Neuronal stem cell (in vitro differentiated cells): ENCODE measurements at regions not wholly inside any gene's neighbourhood (a gene's known extent, or its start where the extent isn't known, plus 50 kb on each side); places are given as distances from the start of the nearest gene placed in this dataset.

ENCODE experiments used
- DNase-seq: peaks from one replicate; pipeline ENCODE4 v3.0.0-alpha.2; 2013; ENCODE audit warnings: low spot score
- H2AFZ ChIP-seq: one replicate; pipeline ENCODE4 v1.6.1; 2013; ENCODE audit warnings: mild to moderate bottlenecking, low read length, inconsistent platforms
- H2AK5ac ChIP-seq: 2 replicates; pipeline ENCODE4 v1.6.1; 2013; ENCODE audit warnings: low read depth, mild to moderate bottlenecking, inconsistent platforms, low read length, moderate library complexity, mixed read lengths
- H2BK120ac ChIP-seq: 2 replicates; pipeline ENCODE4 v1.6.1; 2013; ENCODE audit warnings: low read depth, mild to moderate bottlenecking, inconsistent platforms, low read length, moderate library complexity, mixed read lengths
- H2BK12ac ChIP-seq: one replicate; pipeline ENCODE4 v1.6.1; 2013; ENCODE audit warnings: low read length, inconsistent platforms
- H2BK15ac ChIP-seq: 2 replicates; pipeline ENCODE4 v1.6.1; 2013; ENCODE audit warnings: mild to moderate bottlenecking, low read length, inconsistent platforms, mixed read lengths
- H2BK5ac ChIP-seq: one replicate; pipeline ENCODE4 v1.6.1; 2013; ENCODE audit warnings: inconsistent platforms, mild to moderate bottlenecking, low read length, moderate library complexity
- H3K14ac ChIP-seq: one replicate; pipeline ENCODE4 v1.6.1; 2013; ENCODE audit warnings: low read length, inconsistent platforms
- H3K18ac ChIP-seq: 2 replicates; pipeline ENCODE4 v1.6.1; 2013; ENCODE audit warnings: low read length, inconsistent platforms
- H3K23ac ChIP-seq: 2 replicates; pipeline ENCODE4 v1.6.1; 2013; ENCODE audit warnings: low read depth, mild to moderate bottlenecking, mixed read lengths, low read length, inconsistent platforms; ENCODE audit not compliant: poor library complexity
- H3K27ac ChIP-seq: replicated peaks from 3 replicates; pipeline ENCODE4 v1.5.1; 2013; ENCODE audit warnings: low read length, inconsistent platforms
- H3K27me3 ChIP-seq, 3 experiments: 2 replicates each; pipeline ENCODE4 v1.6.1; 2013; ENCODE audit warnings: low read length in 3 of 3, mild to moderate bottlenecking in 2 of 3, inconsistent platforms in 1 of 3, low read depth in 1 of 3, mixed read lengths in 1 of 3, moderate library complexity in 1 of 3; ENCODE audit not compliant: control insufficient read depth in 3 of 3, insufficient read depth in 3 of 3
- H3K36me3 ChIP-seq, 2 donors: replicated peaks in 1 of 2; 2 replicates each; pipeline ENCODE4 v1.6.1; 2013; ENCODE audit warnings: low read length in 2 of 2; ENCODE audit not compliant: control insufficient read depth in 2 of 2, insufficient read depth in 2 of 2
- H3K4ac ChIP-seq: 2 replicates; pipeline ENCODE4 v1.6.1; 2013; ENCODE audit warnings: inconsistent platforms, mild to moderate bottlenecking, low read length, moderate library complexity
- H3K4me1 ChIP-seq, 2 donors: 1 replicate in 1 of 2; 2 replicates in 1 of 2; pipeline ENCODE4 v1.6.1; 2013; ENCODE audit warnings: low read length in 2 of 2, low read depth in 1 of 2; ENCODE audit not compliant: control insufficient read depth in 2 of 2, insufficient read depth in 1 of 2
- H3K4me2 ChIP-seq: one replicate; pipeline ENCODE4 v1.6.1; 2013; ENCODE audit warnings: mild to moderate bottlenecking, low read length, inconsistent platforms; ENCODE audit not compliant: insufficient read depth, poor library complexity, severe bottlenecking
- H3K4me3 ChIP-seq, 2 donors: 2 replicates each; pipeline ENCODE4 v1.5.1; 2013; ENCODE audit warnings: low read length in 2 of 2, mild to moderate bottlenecking in 2 of 2, inconsistent platforms in 1 of 2, moderate library complexity in 1 of 2
- H3K79me1 ChIP-seq: one replicate; pipeline ENCODE4 v1.6.1; 2013; ENCODE audit warnings: low read depth, mild to moderate bottlenecking, inconsistent platforms, low read length, moderate library complexity
- H3K9ac ChIP-seq: one replicate; pipeline ENCODE4 v1.6.1; 2013; ENCODE audit warnings: mild to moderate bottlenecking, low read depth, low read length, inconsistent platforms; ENCODE audit not compliant: poor library complexity
- H3K9me3 ChIP-seq, 2 donors: replicated peaks in 1 of 2; 2 replicates each; pipeline versions ENCODE3 to v1.6.1; 2013; ENCODE audit warnings: low read length in 2 of 2, mild to moderate bottlenecking in 2 of 2, inconsistent platforms in 1 of 2, low read depth in 1 of 2, mixed read lengths in 1 of 2, moderate library complexity in 1 of 2; ENCODE audit not compliant: control insufficient read depth in 2 of 2, insufficient read depth in 1 of 2
- H4K8ac ChIP-seq: one replicate; pipeline ENCODE4 v1.6.1; 2013; ENCODE audit warnings: low read depth, mild to moderate bottlenecking, inconsistent platforms, low read length, moderate library complexity
- H4K91ac ChIP-seq: one replicate; pipeline ENCODE4 v1.6.1; 2013; ENCODE audit warnings: low read length, low read depth, mild to moderate bottlenecking, inconsistent platforms; ENCODE audit not compliant: poor library complexity
- WGBS, 2 donors: extraction: QIAGEN DNeasy Blood & Tissue Kit; methylation state at CpG; one replicate each; pipeline ENCODE4 v1.1.7; 2013; ENCODE audit warnings: missing lambda C conversion rate in 2 of 2, mixed read lengths in 1 of 2; ENCODE audit not compliant: insufficient read length in 2 of 2, insufficient replicate concordance in 1 of 2; ENCODE audit errors: extremely low coverage in 2 of 2; 5-methylcytosine and 5-hydroxymethylcytosine counted together

GRCh38 chr20:53878262-53879047, 191.9 kb downstream of the BCAS1 start:
- H3K4me1 ChIP-seq: peaks cover 0 to 1% of the 10 kb centered on the region in 2 donors
- WGBS, 2 donors: no CpG with 5 or more reads among the region's 6 CpGs

GRCh38 chr20:53876956-53877355, 193.4 kb downstream of the BCAS1 start:
- Histone ChIP-seq H4K91ac (no peak overlapping the region), H3K9ac (no peak overlapping the region), H3K18ac (no peak overlapping the region), H3K23ac (no peak overlapping the region), H3K27me3 (no peaks in the 10 kb centered on the region), H3K14ac (no peak overlapping the region), H3K27ac (no peak overlapping the region), H3K9me3 (peaks cover 0 to 2% of the 10 kb centered on the region in 2 donors), H2AK5ac (no peak overlapping the region), H2BK5ac (no peak overlapping the region), H3K4me1 (peaks cover 8 to 9% of the 10 kb centered on the region in 2 donors), H2BK12ac (no peak overlapping the region), H3K79me1 (no peaks in the 10 kb centered on the region), H2BK15ac (no peak overlapping the region), H2BK120ac (no peak overlapping the region), H3K4me3 (no peak overlapping the region), H2AFZ (no peak overlapping the region), H3K36me3 (no peaks in the 10 kb centered on the region), H4K8ac (no peak overlapping the region), H3K4me2 (no peak overlapping the region), H3K4ac (no peak overlapping the region)
- no peak for DNase-seq
- WGBS, 2 donors: no CpG with 5 or more reads among the region's 10 CpGs

More at GRCh38 chr20:53878262-53879047, 191.9 kb downstream of the BCAS1 start:
- peaks cover 0 to 2% of the 10 kb centered on the region in 2 donors for H3K9me3 ChIP-seq
- H2BK5ac ChIP-seq: no peak overlapping the region
- no peak overlapping the region for H3K4me3 ChIP-seq
- no peak overlapping the region for H3K9ac ChIP-seq
- no peak overlapping the region for H3K4me2 ChIP-seq
- H3K79me1 ChIP-seq: no peaks in the 10 kb centered on the region
- H3K4ac ChIP-seq: no peak overlapping the region
- H2BK120ac ChIP-seq: no peak overlapping the region
- no peaks in the 10 kb centered on the region for H3K27me3 ChIP-seq
- DNase-seq: no peak
- H2AK5ac ChIP-seq: no peak overlapping the region
- no peak overlapping the region for H3K23ac ChIP-seq
- H3K36me3 ChIP-seq: no peaks in the 10 kb centered on the region
- no peak overlapping the region for H4K91ac ChIP-seq
- no peak overlapping the region for H2BK12ac ChIP-seq
- H3K27ac ChIP-seq: no peak overlapping the region
- no peak overlapping the region for H3K18ac ChIP-seq
- H3K14ac ChIP-seq: no peak overlapping the region
- H2BK15ac ChIP-seq: no peak overlapping the region
- no peak overlapping the region for H4K8ac ChIP-seq
- H2AFZ ChIP-seq: no peak overlapping the region

- no peaks in the 10 kb centered on the region for H3K36me3 ChIP-seq
- no peak overlapping the region for H2BK5ac ChIP-seq
- no peak overlapping the region for H3K23ac ChIP-seq
- no peak overlapping the region for H3K27ac ChIP-seq
- H3K18ac ChIP-seq: peak overlapping the region; percentile 1
- no peak overlapping the region for H2BK15ac ChIP-seq
- no peak overlapping the region for H4K8ac ChIP-seq
- H3K4ac ChIP-seq: no peak overlapping the region
- no peak overlapping the region for H3K4me2 ChIP-seq
- H3K79me1 ChIP-seq: no peaks in the 10 kb centered on the region
- H4K91ac ChIP-seq: no peak overlapping the region
- WGBS, 2 donors: no CpG with 5 or more reads among the region's 8 CpGs
- H3K9me3 ChIP-seq: peaks cover 0 to 2% of the 10 kb centered on the region in 2 donors
- no peak overlapping the region for H3K4me3 ChIP-seq
- H2AK5ac ChIP-seq: no peak overlapping the region
- no peak for DNase-seq
- no peaks in the 10 kb centered on the region for H3K27me3 ChIP-seq
- no peak overlapping the region for H2AFZ ChIP-seq
- H2BK12ac ChIP-seq: no peak overlapping the region
- no peak overlapping the region for H3K9ac ChIP-seq
- H2BK120ac ChIP-seq: no peak overlapping the region
- no peak overlapping the region for H3K14ac ChIP-seq
- H3K4me1 ChIP-seq: peaks cover 8 to 13% of the 10 kb centered on the region in 2 donors
These were observed 193.9 kb downstream of the BCAS1 start for GRCh38 chr20:53876470-53876869.

GRCh38 chr20:53875452-53875851, 194.9 kb downstream of the BCAS1 start:
- Histone ChIP-seq H2AK5ac (no peak overlapping the region), H3K36me3 (no peaks in the 10 kb centered on the region), H3K4ac (no peak overlapping the region), H3K14ac (peak overlapping the region; percentile 25), H3K79me1 (no peaks in the 10 kb centered on the region), H2BK15ac (no peak overlapping the region), H3K18ac (no peak overlapping the region), H3K4me2 (no peak overlapping the region), H3K9ac (no peak overlapping the region), H3K27ac (no peak overlapping the region), H3K4me3 (peak overlapping the region in 1 of 2 donors; percentile 71), H2AFZ (no peak overlapping the region), H4K8ac (no peak overlapping the region), H3K23ac (no peak overlapping the region), H2BK120ac (no peak overlapping the region), H2BK12ac (no peak overlapping the region), H3K27me3 (no peaks in the 10 kb centered on the region), H4K91ac (no peak overlapping the region), H3K4me1 (peaks cover 8 to 13% of the 10 kb centered on the region in 2 donors), H3K9me3 (peaks cover 0 to 2% of the 10 kb centered on the region in 2 donors), H2BK5ac (no peak overlapping the region)
- DNase-seq: no peak
- no CpG with 5 or more reads among the region's 14 CpGs for WGBS, 2 donors
